ENCODE measurements at regions not wholly inside any gene's neighbourhood (a gene's known extent, or its start where the extent isn't known, plus 50 kb on each side); places are given as distances from the start of the nearest gene placed in this dataset.
A peak's percentile ranks its signal among the peaks of the same experiment; 100 is the strongest.
"Not testable (repeated sequence)": the region's sequence is repeated elsewhere in the genome, so short reads cannot be mapped to it uniquely, and the experiment has no call there.

DNA sequence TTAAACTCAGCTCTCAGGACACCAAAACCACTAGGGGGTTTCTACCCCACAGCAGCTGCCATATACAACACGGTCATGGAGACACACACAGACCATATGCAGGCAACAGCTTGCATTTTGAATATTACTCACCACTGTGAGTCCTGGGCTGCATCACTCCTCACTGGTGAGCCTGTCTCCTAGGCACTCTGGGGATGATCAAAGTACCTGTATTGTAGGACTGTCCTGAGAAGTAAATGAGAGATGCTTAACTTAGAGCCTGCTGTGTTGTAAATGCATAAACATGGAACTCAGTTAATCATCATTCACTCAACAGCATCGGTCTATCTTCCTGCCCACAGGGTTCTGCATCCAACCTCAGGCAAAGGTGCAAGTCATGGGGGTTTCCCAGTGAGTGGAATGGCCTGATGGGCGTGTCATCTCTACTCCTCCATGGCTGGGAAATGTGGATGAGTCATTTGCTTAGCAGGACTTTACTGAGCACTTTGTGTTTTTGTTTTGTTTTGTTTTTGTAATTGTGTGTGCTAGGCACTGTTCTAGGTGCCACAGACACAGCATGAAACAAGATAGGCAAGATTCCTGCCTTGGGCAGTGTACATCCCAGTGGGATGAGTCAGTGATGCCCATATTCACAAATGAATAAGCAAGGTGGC lies 1141.2 kb upstream of the TMEM132C start:
- peak; percentile 97 for DNase-seq (ENCODE audit: low read depth)

DNA sequence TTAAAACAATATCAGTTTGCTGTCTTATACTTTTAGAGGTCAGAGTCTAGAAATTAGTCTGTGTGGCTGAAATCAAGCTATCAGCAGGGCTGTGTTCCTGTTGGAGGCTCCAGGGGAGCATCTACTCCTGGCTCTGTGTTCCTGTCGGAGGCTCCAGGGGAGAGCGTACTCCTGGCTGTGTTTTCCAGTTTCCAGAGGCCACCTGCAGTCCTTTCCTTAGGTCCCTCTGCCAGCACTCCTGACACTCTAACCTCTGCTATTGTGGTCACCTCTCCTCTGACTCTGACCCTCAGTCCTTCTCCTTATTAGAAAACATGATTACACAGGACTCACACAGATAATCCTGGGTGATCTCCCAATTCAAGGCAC lies 1140.7 kb upstream of the TMEM132C start:
- no peak for DNase-seq (ENCODE audit: low read depth)

DNA sequence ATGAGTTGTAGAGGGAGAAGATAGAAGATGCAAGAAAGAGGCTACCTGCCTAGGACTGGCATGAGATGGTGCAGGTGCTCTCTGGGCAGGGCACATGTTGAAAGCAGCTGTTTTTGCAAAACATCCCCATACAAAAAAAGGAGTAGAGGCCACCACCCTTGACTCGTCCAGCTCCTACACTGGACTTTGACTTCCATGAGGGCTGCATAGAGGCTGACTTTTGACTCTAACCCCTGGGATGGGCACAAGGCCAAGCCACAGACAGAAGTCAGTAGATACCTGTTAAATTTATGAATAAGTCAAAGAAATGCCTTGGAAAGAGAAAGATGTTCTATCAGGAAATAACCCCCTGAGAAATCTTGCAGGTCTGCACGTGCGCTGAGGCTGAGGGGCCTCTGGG lies 1139.1 kb upstream of the TMEM132C start:
- DNase-seq (ENCODE audit: low read depth): no peak

DNA sequence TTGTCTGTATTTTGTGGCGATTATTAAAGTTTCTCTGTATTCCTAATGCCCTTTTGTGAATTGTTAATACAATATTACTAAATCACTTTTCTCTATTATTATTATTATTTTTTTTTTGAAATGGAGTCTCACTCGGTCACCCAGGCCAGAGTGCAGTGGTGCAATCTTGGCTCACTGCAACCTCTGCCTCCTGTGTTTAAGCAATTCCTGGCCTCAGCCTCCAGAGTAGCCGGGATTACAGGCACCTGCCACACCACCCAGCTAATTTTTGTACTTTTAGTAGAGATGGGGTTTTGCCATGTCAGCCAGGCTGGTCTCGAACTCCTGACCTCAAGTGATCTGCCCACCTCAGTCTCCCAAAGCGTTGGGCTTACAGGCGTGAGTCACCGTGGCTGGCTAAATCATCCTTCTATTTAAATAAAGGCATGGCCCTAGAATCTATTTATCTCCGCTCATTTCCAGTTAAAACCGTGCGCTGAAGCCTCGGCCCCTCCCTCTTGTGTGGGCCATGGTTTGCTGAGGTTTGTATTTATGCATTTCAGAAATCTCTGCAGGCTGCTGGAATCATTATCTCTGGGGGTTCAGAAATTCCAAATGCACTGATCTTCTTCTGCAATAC lies 1136.4 kb upstream of the TMEM132C start:
- DNase-seq (ENCODE audit: low read depth): peak; percentile 50

DNA sequence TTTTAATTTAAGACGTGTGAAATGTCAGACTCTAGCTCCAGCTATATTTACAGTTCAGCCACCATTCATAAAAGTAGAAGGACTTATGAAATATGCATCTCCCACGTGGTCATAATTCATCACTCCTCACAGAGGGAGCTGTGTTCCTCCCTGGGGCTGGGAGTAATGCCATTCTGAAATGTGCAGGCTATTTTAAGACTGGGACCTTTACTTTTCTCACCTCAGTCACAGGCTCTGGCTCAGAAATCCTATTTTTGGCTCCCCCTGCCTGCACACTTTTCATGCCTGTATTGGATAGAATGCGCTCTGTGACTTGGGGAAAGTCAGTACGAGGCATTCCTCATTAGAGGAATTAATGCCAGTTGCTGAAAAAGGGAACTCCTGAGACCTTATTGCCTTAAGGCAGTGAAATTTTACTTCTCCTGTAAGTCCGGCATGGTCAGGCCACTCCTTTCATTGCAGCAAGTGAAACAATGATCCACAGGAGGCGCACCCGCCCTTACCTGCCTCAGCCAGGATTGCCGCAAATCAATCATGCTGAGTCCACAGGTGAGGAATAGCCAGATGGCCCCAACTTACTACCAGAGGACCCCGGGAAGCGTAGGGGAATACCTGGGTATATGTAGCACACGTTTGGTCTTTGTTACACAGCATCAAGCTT lies 1133.2 kb upstream of the TMEM132C start:
- DNase-seq (ENCODE audit: low read depth): no peak

DNA sequence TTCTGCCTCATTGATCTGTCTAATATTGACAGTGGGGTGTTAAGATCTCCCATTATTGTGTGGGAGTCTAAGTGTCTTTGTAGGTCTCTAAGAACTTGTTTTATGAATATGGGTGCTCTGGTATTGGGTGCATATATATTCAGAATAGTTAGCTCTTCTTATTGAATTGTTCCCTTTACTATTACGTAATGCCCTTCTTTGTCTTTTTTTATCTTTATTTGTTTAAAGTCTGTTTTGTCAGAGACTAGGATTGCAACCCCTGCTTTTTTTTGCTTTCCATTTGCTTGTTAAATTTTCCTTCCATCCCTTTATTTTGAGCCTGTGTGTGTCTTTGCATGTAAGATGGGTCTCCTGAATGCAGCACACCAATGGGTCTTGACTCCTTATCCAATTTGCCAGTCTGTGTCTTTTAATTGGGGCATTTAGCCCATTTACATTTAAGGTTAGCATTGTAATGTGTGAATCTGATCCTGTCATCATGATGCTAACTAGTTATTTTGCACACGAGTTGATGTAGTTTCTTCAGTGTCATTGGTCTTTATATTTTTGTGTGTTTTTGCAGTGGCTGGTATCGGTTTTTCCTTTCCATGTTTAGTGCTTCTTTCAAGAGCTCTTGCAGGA lies 1126.0 kb upstream of the TMEM132C start:
- not testable (repeated sequence) for DNase-seq (ENCODE audit: low read depth)

DNA sequence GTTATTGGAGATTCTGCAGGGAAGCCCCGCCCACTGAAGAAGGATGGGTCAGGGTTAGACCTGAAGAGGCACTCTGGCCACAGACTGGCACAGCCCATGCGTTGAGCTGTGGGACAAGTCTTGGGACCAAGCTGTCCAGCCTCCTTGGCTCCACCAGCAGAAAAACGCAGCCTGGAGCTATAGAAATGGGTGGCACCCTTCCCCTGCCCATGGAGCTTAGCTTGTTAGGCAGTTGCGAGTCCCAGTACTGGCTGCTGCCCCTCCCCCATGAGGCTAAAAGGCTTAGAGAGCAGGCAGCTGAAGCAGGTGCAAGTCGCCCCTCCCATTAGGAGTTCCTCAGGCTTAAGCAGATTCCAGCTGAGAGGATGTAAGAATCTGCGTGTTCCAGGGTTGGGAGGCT lies 1124.0 kb upstream of the TMEM132C start:
- no peak for DNase-seq (ENCODE audit: low read depth)

DNA sequence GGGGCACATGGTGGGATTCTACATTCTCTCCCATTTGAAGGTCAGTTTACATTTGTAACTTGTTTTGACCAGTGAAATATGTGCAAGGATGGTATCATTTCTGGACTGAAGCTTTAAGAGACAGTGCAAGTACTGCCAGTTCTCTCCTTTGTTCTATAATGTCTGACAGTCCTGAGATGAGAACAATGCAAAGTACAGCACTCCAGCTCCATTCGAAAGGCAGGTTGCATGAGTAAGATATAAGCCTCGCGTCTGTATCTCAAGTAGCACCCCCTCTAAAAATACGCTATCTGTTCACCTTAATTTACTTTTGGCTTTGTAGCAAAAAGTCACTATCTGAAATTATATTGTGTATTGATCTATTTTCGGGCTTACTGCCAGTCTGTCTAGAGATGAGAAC lies 1122.2 kb upstream of the TMEM132C start:
- no peak for DNase-seq (ENCODE audit: low read depth)

DNA sequence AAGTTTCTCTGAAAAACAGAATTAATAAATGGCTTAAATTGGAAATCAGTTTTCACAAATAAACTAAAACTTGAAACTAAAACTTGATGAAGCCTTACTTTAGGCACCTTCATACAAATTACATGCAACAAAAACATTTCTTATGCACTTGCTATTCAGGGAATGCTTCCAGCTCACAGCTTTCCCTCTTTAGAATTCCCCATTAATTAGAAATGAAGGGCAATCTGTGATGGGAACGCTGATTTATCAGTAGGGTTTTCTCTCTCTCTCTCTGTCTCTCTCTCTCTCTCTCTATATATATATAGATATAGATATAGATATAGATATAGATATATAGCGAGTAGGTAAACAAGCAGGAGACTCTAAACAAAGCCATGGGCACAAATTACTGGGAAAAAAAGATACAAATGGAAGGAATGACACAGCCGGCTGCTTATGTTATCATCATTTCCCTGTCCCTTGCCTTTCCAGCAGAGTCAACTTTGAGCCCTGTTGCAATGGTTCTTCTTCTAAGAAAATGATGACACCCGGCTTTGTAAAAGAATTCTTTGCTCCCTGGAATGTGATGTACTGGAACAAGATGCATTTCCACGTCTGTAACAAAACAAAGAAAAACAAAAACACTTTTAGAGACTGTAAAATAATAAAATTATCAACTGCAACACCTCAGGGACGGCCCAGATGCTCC lies 1121.6 kb upstream of the TMEM132C start:
- no peak for DNase-seq (ENCODE audit: low read depth)

DNA sequence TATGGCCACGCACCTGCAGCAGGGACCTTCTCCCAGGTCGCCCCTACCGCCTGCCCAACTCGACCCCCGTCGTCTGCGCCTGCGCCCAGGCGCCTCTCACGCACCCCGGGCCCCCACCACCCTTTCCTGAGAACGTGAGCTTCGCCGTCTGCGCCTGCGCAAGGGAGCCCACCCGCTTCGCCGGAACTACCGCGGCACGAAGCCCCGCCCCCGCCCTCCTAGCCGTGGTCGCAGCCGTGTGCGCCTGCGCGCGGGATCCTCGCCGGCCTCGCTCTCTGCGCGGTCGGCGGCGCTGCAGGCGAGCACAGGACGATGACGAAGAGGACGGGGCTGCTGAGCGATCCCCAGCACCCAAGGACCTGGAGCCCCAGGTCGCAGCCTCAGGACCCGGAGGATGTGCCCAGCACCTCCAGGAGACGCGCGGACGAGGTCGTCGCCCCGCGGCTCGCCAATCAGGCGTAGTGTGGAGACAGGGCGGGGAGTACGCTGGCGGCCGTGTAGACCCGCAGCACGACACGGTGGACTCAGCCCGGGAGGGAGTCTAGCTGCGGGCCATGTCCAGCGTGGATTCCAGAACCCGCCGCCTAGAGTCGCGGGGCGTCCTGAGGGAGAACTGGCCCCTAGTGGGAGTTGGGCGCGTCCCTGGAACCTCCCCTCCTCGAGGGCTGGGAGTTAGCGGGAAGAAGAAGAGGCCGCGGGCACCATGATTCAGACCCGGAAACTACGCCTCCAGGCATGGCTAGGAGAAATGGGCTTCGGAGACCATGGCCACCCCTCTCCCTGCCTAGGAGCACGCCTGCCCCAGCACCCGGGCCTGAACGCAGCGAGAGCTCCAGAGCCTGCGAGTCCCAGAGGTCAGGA lies 1120.8 kb upstream of the TMEM132C start:
- peak; percentile 91 for DNase-seq (ENCODE audit: low read depth)

DNA sequence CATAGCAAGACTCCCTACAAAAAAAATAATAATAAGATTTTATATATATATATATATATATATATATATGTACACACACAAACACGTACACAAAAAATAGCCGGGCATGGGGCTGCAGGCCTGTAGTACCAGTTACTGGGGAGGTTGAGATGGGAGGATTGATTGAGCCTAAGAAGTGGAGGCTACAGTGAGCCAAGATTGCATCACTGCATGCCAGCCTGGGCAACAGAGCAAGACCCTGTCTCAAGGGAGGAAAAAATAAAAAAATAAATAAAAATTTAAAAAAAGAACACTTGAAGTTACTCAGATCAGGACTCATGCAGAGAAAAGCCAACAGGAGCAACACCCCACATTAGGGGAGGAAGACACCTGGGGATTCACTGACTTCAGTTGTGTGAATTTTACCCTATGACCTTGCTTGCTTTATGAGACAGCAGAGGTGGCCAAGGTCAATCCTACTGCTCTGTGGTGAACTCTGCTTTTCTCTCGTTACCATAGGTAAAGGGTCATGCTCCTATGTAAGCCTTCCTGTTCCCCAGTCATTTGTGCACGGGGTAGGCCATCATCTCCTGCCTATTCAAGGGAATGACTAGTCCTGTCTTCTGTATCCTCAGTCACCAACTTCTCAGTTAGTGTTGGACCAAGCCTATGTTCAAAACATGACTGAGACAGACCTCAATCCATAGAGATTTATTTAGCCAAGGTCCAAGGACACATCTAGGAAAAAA lies 1119.8 kb upstream of the TMEM132C start:
- no peak for DNase-seq (ENCODE audit: low read depth)

DNA sequence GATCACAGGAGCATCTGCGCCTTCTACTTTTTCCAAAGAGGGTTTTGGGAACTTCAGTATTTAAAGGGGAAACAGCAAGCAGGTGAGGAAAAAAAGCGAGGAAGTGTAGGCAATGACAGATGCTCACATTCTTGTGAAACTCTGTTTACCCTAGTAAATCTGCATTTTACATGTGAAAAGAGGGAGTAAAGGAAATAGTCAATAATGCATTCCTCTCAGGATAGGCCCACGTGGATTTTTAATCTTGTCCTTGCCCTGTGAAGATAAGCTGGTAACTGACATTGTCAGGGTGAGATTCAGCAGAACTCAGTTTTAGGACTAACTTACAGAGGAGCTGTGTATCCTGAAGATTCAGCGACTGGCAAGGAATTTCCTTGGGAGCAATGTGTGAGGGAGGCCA lies 1119.2 kb upstream of the TMEM132C start:
- no peak for DNase-seq (ENCODE audit: low read depth)

DNA sequence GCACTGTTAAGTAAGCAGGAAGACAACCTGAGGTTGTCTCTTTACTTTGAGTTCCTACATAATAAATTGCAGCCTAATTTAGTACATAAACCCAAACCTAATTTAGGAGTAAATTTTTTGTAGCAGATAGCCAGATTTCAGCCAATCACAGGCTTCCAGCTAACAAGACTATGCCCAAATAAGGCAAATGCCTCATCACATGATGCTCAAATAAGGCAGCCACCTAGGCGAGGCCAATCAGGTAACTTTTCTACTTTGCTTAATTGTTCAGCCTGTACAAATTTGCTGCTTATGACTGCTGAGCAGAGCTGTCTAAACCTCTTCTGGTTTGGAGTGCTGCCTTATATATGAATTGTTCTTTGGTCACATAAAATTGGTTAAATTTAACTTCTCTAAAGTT lies 1118.7 kb upstream of the TMEM132C start:
- no peak for DNase-seq (ENCODE audit: low read depth)

DNA sequence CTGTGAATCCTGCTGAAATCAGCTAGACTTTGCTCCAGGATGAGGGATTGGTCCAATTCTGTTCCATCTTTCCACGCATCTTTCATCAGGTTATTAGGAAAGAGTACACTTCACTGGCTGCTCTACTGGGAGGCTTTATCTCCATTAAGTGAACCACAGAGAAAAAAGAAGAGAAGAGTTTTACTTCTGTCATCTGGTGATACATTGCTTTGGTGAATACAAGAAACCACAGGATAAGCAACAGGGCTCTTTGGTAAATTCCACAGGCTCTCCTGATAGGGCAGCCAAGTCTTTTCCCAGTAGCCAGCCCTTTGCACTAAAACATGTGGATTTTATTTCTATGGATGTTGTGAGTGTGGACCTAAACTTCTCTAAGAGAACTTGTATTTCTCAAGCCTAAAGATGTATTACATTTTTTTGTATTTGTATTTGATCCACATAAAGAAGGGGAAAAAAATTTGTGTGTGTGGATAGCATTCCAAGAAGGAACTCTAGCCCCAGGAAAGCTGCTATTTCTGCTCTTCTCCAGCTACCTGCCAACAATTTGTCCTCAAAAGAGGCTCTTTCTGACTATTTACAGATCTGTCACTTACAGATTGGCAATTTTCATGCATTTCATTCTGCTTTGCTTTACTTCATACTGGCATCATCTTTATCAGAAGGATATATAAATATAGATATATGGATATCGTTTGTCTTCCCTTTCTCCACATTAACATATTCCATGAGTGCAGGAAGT lies 1117.6 kb upstream of the TMEM132C start:
- peak; percentile 23 for DNase-seq (ENCODE audit: low read depth)

DNA sequence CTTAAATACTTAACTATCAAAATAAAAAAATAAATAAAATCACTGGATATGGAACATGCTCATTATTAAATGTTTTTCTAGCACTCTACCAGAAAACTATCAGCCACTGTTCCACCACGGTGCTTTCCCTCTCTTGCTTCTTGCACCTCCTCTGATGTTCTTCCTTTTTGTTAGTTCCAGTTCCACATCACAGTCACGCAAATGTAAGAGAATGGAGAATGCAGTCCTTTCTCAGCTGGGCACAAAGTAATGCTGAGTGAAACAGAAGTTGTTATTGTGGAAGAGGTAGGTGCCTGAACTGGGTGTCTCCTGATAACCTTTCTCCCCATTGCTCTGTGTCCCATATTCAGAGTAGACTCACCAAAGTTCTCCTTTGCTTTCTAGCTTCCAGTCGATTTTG lies 1116.9 kb upstream of the TMEM132C start:
- DNase-seq (ENCODE audit: low read depth): no peak

DNA sequence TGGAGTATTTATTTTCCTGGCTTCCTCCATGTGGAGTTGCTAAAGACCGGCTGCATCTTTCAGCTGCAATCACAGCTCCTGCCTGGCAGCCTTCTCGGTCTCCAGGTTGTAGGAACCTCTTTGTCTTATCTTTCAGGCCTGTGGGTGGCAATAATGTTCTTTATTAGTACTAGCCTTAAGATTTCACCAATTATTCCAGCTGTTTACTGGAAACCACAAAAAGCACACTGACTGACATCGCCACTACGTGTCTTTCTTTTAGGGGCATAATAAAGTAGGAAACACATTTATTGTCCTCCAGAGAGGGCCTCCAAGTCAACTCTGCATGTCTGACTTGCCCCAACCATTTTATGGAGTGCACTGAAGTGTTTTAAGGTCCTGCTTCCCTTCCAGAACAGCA lies 1116.5 kb upstream of the TMEM132C start:
- no peak for DNase-seq (ENCODE audit: low read depth)

DNA sequence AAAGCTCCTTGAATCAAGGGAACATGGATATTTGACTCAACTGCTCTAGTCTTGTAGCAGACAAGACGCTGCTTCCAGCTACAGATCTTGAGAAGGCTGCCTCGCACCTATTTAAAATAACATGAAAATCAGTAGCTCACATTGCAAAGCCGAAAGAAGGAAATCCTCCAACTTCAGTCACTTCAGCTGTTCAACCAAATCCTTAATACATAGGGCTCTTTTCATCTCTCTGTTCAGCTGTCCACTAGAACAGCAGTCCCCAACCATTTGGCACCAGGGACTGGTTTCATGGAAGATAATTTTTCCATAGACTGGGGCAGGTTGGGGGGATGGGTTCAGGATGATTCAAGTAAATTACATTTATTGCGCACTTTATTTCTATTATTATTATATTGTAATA lies 1116.0 kb upstream of the TMEM132C start:
- no peak for DNase-seq (ENCODE audit: low read depth)

DNA sequence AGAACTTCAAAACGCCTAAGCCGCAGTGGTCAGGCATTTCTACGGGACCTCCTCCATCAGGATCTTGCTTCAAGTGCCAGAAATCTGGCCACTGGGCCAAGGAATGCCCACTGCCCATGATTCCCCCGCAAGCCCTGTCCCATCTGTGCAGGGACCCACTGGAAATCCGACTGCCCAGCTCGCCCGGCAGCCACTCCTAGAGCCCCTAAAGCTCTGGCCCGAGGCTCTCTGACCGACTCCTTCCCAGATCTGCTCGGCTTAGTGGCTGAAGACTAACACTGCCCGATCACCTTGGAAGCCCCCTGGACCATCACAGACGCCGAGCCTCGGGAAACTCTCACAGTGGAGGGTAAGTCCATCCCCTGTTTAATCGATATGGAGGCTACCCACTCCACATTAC lies 1113.0 kb upstream of the TMEM132C start:
- no peak for DNase-seq (ENCODE audit: low read depth)

DNA sequence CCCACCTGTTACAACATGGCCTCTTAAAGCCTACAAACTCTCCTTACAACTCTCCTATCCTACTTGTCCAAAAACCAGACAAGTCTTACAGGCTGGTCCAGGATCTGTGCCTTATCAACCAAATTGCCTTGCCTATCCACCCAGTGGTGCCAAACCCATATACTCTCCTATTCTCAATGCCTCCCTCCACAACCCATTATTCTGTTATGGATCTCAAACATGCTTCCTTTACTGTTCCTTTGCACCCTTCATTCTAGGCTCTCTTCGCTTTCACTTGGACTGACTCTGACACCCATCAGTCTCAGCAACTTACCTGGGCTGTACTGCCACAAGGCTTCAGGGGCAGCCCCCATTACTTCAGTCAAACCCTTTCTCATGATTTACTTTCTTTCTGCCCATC lies 1112.1 kb upstream of the TMEM132C start:
- DNase-seq (ENCODE audit: low read depth): not testable (repeated sequence)

All from Daoy (cell line).